ENCODE measurements at regions not wholly inside any gene's neighbourhood (a gene's known extent, or its start where the extent isn't known, plus 50 kb on each side); places are given as distances from the start of the nearest gene placed in this dataset.
A peak's percentile ranks its signal among the peaks of the same experiment; 100 is the strongest.

DNA sequence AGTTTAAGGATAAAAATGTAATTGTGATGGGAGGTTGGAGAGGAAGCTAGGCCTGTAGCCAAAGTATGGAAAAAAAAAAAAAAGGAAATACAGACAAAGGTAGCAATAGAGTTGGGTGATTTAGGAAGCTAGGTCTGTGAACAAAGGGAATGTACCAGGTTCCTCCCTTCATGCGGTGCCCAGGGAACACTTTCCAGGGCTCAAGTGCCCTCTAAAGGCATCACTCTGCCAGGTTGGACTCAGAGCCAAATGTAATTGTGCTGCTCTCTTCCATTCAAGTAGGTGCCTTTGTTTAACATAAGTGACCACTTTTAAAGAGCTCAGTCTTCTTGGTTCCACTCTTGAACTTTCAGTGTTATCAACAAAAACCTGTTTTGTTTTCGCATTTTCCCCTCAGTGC is 159.7 kb upstream of the AHI1 start:
- H3K27ac ChIP-seq (ENCODE audit: low read depth in 1 of 2, low read length in 1 of 2), result no peak overlapping the region
- no peaks in the 10 kb centered on the region for H3K27me3 ChIP-seq (ENCODE audit: control insufficient read depth in 2 of 2, insufficient read depth in 1 of 2, low read length in 1 of 2)
- H3K4me3 ChIP-seq (ENCODE audit: low read length in 2 of 2), result no peak overlapping the region
- H3K4me1 ChIP-seq (ENCODE audit: control insufficient read depth in 2 of 2, insufficient read depth in 2 of 2, low read length in 2 of 2), result no peaks in the 10 kb centered on the region
- H3K36me3 ChIP-seq (ENCODE audit: control insufficient read depth in 2 of 2, insufficient read depth in 2 of 2, low read length in 1 of 2), result no peaks in the 10 kb centered on the region
- WGBS, result 99% methylated on average over 2 of the region's 2 CpGs
- DNase-seq (ENCODE audit: low read depth in 6 of 9, low spot score in 9 of 9), result no peak
- H3K9me3 ChIP-seq (ENCODE audit: control insufficient read depth in 2 of 2, insufficient read depth in 1 of 2, low read length in 1 of 2), result no peaks in the 10 kb centered on the region

DNA sequence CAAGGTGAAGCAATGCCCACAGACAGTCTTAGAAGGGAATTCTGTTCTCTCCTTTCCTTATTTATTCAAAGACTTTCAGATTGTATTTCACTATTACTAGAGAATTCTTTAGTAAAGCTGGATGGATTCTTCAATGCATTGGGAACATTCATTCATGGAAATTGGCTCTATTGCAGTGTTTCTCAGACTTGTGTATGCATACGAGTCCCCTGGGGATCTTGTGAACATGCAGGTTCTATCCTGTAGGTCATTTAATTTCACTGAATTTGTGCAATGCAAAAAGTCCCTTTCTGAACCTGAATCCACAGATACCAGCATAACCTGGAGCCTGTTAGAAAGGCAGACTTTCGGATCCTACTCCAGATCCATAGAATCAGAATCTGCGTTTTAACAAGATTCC is 160.9 kb upstream of the AHI1 start:
- DNase-seq (ENCODE audit: low read depth in 6 of 9, low spot score in 9 of 9), result no peak
- no peaks in the 10 kb centered on the region for H3K4me1 ChIP-seq (ENCODE audit: control insufficient read depth in 2 of 2, insufficient read depth in 2 of 2, low read length in 2 of 2)
- H3K4me3 ChIP-seq (ENCODE audit: low read length in 2 of 2), result no peak overlapping the region
- H3K27me3 ChIP-seq (ENCODE audit: control insufficient read depth in 2 of 2, insufficient read depth in 1 of 2, low read length in 1 of 2), result no peaks in the 10 kb centered on the region
- no peaks in the 10 kb centered on the region for H3K36me3 ChIP-seq (ENCODE audit: control insufficient read depth in 2 of 2, insufficient read depth in 2 of 2, low read length in 1 of 2)
- no peak overlapping the region for H3K27ac ChIP-seq (ENCODE audit: low read depth in 1 of 2, low read length in 1 of 2)
- H3K9me3 ChIP-seq (ENCODE audit: control insufficient read depth in 2 of 2, insufficient read depth in 1 of 2, low read length in 1 of 2), result no peaks in the 10 kb centered on the region
- 92% methylated on average over 3 of the region's 3 CpGs for WGBS

DNA sequence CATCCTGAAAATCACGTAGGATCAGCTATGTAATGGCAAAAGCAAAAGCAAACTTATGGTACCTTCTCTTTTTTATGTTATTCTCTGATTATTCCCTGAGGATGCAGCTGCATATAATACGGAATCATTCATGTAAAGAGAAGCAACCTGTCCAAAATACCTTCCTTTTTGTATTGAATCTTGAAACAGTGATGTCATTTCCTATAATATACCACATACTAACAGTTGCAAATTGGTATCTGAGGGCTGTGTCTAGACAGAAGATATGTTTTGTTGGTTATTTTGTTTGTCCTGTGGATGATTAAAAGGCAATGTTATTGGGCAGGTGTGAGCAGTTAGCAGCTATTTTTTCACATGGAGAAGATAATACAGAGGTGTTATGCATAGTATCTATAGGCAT is 161.4 kb upstream of the AHI1 start:
- 94% methylated on average over 2 of the region's 2 CpGs for WGBS
- Histone ChIP-seq H3K9me3 (ENCODE audit: control insufficient read depth in 2 of 2, insufficient read depth in 1 of 2, low read length in 1 of 2) (no peaks in the 10 kb centered on the region), H3K4me1 (ENCODE audit: control insufficient read depth in 2 of 2, insufficient read depth in 2 of 2, low read length in 2 of 2) (no peaks in the 10 kb centered on the region), H3K4me3 (ENCODE audit: low read length in 2 of 2) (no peak overlapping the region), H3K27me3 (ENCODE audit: control insufficient read depth in 2 of 2, insufficient read depth in 1 of 2, low read length in 1 of 2) (no peaks in the 10 kb centered on the region), H3K27ac (ENCODE audit: low read depth in 1 of 2, low read length in 1 of 2) (no peak overlapping the region), H3K36me3 (ENCODE audit: control insufficient read depth in 2 of 2, insufficient read depth in 2 of 2, low read length in 1 of 2) (no peaks in the 10 kb centered on the region)
- DNase-seq (ENCODE audit: low read depth in 6 of 9, low spot score in 9 of 9), result no peak

DNA sequence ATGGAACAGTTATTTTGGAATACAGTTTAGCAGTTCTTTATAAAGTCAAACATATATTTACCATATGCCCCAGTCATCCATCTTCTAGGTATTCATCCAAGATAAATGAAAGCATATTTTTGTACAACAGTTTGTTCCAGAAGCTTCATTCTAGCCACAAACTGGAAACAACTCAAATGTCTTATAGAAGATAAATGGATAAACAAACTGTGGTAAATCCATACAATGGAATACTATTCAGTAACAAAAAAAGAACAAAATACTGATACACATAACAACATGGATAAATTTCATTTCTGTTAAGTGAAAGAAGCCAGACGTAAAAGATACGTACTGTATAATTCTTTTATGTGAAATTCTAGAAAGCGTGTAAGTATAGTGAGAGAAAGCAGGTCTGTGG is 167.0 kb upstream of the AHI1 start:
- H3K27me3 ChIP-seq (ENCODE audit: control insufficient read depth in 2 of 2, insufficient read depth in 1 of 2, low read length in 1 of 2), result no peaks in the 10 kb centered on the region
- H3K4me1 ChIP-seq (ENCODE audit: control insufficient read depth in 2 of 2, insufficient read depth in 2 of 2, low read length in 2 of 2), result no peaks in the 10 kb centered on the region
- H3K9me3 ChIP-seq (ENCODE audit: control insufficient read depth in 2 of 2, insufficient read depth in 1 of 2, low read length in 1 of 2), result no peaks in the 10 kb centered on the region
- no peak for DNase-seq (ENCODE audit: low read depth in 6 of 9, low spot score in 9 of 9)
- 98% methylated on average over 3 of the region's 3 CpGs for WGBS
- H3K36me3 ChIP-seq (ENCODE audit: control insufficient read depth in 2 of 2, insufficient read depth in 2 of 2, low read length in 1 of 2), result no peaks in the 10 kb centered on the region
- no peak overlapping the region for H3K4me3 ChIP-seq (ENCODE audit: low read length in 2 of 2)
- no peak overlapping the region for H3K27ac ChIP-seq (ENCODE audit: low read depth in 1 of 2, low read length in 1 of 2)

DNA sequence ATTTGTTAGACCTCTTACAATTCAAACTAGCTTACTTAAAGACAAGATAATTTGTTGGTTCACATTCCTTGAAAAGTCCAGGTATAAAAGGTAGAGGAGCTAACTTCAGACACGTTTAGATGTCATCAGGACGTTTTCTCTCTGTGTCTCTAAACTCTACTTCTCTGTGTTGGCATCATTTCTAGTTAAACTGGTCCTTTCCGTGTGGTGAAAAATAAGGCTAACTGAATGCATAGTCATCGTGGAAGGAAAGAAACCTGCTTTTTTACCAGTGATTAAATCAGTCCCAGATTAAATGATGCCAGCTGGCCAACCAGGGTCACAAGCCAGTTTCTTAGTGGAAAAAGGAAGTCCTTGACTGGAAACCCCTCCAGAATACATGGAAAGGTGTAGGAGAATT is 168.4 kb upstream of the AHI1 start:
- H3K9me3 ChIP-seq (ENCODE audit: control insufficient read depth in 2 of 2, insufficient read depth in 1 of 2, low read length in 1 of 2), result no peaks in the 10 kb centered on the region
- no peaks in the 10 kb centered on the region for H3K27me3 ChIP-seq (ENCODE audit: control insufficient read depth in 2 of 2, insufficient read depth in 1 of 2, low read length in 1 of 2)
- H3K36me3 ChIP-seq (ENCODE audit: control insufficient read depth in 2 of 2, insufficient read depth in 2 of 2, low read length in 1 of 2), result no peaks in the 10 kb centered on the region
- WGBS, result 47% methylated on average over 4 of the region's 4 CpGs
- H3K27ac ChIP-seq (ENCODE audit: low read depth in 1 of 2, low read length in 1 of 2), result no peak overlapping the region
- no peak for DNase-seq (ENCODE audit: low read depth in 6 of 9, low spot score in 9 of 9)
- H3K4me1 ChIP-seq (ENCODE audit: control insufficient read depth in 2 of 2, insufficient read depth in 2 of 2, low read length in 2 of 2), result no peaks in the 10 kb centered on the region
- no peak overlapping the region for H3K4me3 ChIP-seq (ENCODE audit: low read length in 2 of 2)

DNA sequence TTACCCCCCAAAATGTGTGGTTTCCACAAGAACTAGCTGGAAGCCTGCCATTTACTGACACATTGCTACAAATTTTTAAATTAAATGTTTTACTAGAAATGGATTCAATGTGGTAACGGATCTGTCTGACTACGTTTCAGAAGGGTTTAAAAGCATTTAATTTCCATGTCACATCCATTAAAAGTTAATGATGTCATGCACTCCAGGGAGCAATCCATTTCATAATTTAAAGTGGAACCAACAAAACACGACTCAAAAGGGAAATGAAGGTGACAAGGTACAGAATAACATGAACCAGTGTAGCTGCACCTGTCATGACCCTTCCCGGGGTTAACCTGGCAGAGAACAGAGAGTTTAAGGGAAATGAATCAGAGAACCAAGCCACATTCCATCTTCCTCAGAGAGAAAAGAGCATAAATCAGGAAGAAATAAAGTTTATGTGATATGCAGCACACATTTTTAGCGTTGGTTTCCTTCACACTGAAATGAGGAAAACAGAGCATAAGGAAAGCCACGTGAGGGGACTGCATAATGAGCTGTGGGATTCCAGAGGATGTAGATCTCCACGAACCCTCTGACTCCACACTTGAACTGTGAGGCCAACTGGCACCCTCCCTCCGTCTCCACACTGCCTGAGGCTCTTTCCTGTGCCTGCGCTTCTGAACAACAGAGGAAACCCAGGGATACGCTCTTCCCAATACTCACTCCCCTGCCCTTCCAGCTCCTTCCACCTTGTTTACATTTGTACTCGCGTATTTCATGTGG is 170.3 kb upstream of the AHI1 start:
- no peak for DNase-seq (ENCODE audit: low read depth in 6 of 9, low spot score in 9 of 9)
- Histone ChIP-seq H3K4me3 (ENCODE audit: low read length in 2 of 2) (no peak overlapping the region), H3K27ac (ENCODE audit: low read depth in 1 of 2, low read length in 1 of 2) (no peak overlapping the region), H3K9me3 (ENCODE audit: control insufficient read depth in 2 of 2, insufficient read depth in 1 of 2, low read length in 1 of 2) (peaks cover 0 to 4% of the 10 kb centered on the region in 2 donors), H3K36me3 (ENCODE audit: control insufficient read depth in 2 of 2, insufficient read depth in 2 of 2, low read length in 1 of 2) (no peaks in the 10 kb centered on the region), H3K27me3 (ENCODE audit: control insufficient read depth in 2 of 2, insufficient read depth in 1 of 2, low read length in 1 of 2) (no peaks in the 10 kb centered on the region), H3K4me1 (ENCODE audit: control insufficient read depth in 2 of 2, insufficient read depth in 2 of 2, low read length in 2 of 2) (no peaks in the 10 kb centered on the region)
- WGBS, result 71% methylated on average over 12 of the region's 12 CpGs

DNA sequence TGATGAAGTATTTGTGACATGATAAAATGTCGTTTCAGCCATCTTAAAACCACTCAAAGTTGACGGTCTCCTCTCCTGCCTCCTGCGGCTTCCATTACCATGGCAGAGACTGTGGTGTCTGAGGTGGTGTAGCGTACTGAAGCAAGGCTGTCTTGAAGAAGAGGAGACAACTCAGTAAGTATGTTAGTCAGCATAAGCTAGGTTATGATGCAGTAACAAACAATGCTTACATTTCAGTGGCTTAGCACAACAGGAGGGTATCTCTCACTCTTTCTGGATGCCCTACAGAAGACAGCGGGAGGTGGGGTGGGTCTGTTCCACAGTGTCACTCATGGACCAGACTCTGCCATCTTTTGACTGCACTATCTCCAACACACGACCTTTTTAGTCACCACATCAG is 174.7 kb upstream of the AHI1 start:
- no peaks in the 10 kb centered on the region for H3K4me1 ChIP-seq (ENCODE audit: control insufficient read depth in 2 of 2, insufficient read depth in 2 of 2, low read length in 2 of 2)
- 93% methylated on average over 6 of the region's 6 CpGs for WGBS

DNA sequence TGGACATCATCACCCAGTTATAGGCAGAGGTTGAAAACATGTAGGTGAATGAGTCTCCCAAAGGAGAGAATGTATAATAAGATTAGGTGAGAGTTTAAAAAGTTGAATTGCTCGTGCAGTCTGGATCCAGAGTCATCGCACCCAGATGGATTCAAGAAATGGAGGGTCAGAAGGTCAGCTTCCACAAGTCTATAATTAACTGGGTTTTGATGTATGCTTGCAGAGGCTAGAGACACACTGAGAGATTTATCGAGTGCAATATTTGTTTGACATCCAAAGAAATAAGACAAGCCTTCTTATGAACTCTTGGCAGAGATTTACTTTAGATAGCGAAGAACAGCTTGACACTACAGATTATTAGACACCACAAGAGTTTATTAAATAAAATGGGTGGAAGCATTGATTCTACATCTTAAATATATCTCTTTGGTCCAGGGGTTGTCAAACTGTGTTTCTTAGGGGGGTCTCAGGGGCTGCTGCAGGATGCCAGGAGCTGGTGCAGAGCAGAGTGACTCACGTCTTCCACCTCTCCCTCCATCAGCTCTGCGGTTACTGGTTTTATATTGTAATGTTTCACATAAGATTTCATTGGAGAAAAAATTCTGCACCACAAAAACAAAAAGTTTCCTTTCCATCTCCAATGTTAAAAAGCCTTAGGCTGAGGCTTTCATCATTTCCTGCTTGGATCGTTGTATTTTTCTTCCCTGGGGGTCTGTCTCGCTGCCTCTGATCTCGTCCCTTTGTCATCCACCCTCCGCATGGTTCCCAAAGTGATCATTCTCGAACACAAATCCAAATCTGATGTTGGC is 176.2 kb upstream of the AHI1 start:
- no peaks in the 10 kb centered on the region for H3K4me1 ChIP-seq (ENCODE audit: control insufficient read depth in 2 of 2, insufficient read depth in 2 of 2, low read length in 2 of 2)
- no peak for DNase-seq (ENCODE audit: low read depth in 6 of 9, low spot score in 9 of 9)
- no peaks in the 10 kb centered on the region for H3K27me3 ChIP-seq (ENCODE audit: control insufficient read depth in 2 of 2, insufficient read depth in 1 of 2, low read length in 1 of 2)
- peaks cover 0 to 4% of the 10 kb centered on the region in 2 donors for H3K9me3 ChIP-seq (ENCODE audit: control insufficient read depth in 2 of 2, insufficient read depth in 1 of 2, low read length in 1 of 2)
- H3K4me3 ChIP-seq (ENCODE audit: low read length in 2 of 2), result no peak overlapping the region
- WGBS, result 96% methylated on average over 11 of the region's 11 CpGs
- no peaks in the 10 kb centered on the region for H3K36me3 ChIP-seq (ENCODE audit: control insufficient read depth in 2 of 2, insufficient read depth in 2 of 2, low read length in 1 of 2)
- no peak overlapping the region for H3K27ac ChIP-seq (ENCODE audit: low read depth in 1 of 2, low read length in 1 of 2)

More for the DNA sequence above, 174.7 kb upstream of the AHI1 start:
- Histone ChIP-seq H3K4me3 (ENCODE audit: low read length in 2 of 2) (no peak overlapping the region), H3K27me3 (ENCODE audit: control insufficient read depth in 2 of 2, insufficient read depth in 1 of 2, low read length in 1 of 2) (no peaks in the 10 kb centered on the region), H3K36me3 (ENCODE audit: control insufficient read depth in 2 of 2, insufficient read depth in 2 of 2, low read length in 1 of 2) (no peaks in the 10 kb centered on the region), H3K27ac (ENCODE audit: low read depth in 1 of 2, low read length in 1 of 2) (peak overlapping the region in 1 of 2 donors; percentile 20), H3K9me3 (ENCODE audit: control insufficient read depth in 2 of 2, insufficient read depth in 1 of 2, low read length in 1 of 2) (peaks cover 0 to 4% of the 10 kb centered on the region in 2 donors)
- DNase-seq (ENCODE audit: low read depth in 6 of 9, low spot score in 9 of 9), result no peak

DNA sequence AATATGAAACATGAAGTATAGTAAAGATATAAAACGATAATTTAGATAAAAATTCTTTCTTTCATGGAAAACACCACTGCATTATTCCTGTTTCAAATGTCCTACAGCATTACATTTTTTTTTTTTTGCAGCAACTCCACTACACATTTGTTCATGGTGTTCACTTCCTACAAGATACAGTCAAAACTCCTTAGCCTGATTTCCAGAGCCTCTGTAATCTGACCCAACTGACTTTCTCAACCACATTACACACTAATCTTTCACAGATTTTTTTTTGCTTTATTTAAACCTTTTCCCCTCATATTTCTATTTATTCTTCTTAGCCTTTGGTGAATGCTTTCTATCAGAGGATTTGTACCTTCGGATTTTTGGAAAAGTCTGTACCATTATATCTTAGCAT is 176.5 kb upstream of the PDE7B start:
- 96% methylated on average over 2 of the region's 2 CpGs for WGBS
- Histone ChIP-seq H3K4me3 (ENCODE audit: low read length in 2 of 2) (no peak overlapping the region), H3K36me3 (ENCODE audit: control insufficient read depth in 2 of 2, insufficient read depth in 2 of 2, low read length in 1 of 2) (no peaks in the 10 kb centered on the region), H3K4me1 (ENCODE audit: control insufficient read depth in 2 of 2, insufficient read depth in 2 of 2, low read length in 2 of 2) (no peaks in the 10 kb centered on the region), H3K9me3 (ENCODE audit: control insufficient read depth in 2 of 2, insufficient read depth in 1 of 2, low read length in 1 of 2) (peaks cover 0 to 4% of the 10 kb centered on the region in 2 donors), H3K27ac (ENCODE audit: low read depth in 1 of 2, low read length in 1 of 2) (no peak overlapping the region), H3K27me3 (ENCODE audit: control insufficient read depth in 2 of 2, insufficient read depth in 1 of 2, low read length in 1 of 2) (no peaks in the 10 kb centered on the region)
- DNase-seq (ENCODE audit: low read depth in 6 of 9, low spot score in 9 of 9), result no peak
